ENCODE measurements at regions not wholly inside any gene's neighbourhood (a gene's known extent, or its start where the extent isn't known, plus 50 kb on each side); places are given as distances from the start of the nearest gene placed in this dataset.
"Not testable (repeated sequence)": the region's sequence is repeated elsewhere in the genome, so short reads cannot be mapped to it uniquely, and the experiment has no call there.

- H3K4me1 ChIP-seq (ENCODE audit: control insufficient read depth, extremely low read depth, insufficient read depth, low read length); H3K4me3 ChIP-seq (replicated peaks in 1 of 3; ENCODE audit: insufficient read depth in 1 of 3, low read depth in 1 of 3, low read length in 3 of 3); H3K9me1 ChIP-seq (replicated peaks; ENCODE audit: control insufficient read depth, extremely low read depth, insufficient read depth, low read length); H3K36me3 ChIP-seq (ENCODE audit: control insufficient read depth in 2 of 2, extremely low read depth in 1 of 2, insufficient read depth in 2 of 2, low read length in 2 of 2); intact Hi-C loops (cut with micrococcal nuclease); FAIRE-seq; POLR2A ChIA-PET; BruUV-seq (replicated peaks); H3K9ac ChIP-seq (replicated peaks; ENCODE audit: extremely low read depth, insufficient read depth, low read length); H3K4me2 ChIP-seq (ENCODE audit: insufficient read depth, low read length); DNase-seq (ENCODE audit: low read depth, low spot score); H2AFZ ChIP-seq (ENCODE audit: low read depth, low read length); H3K27me3 ChIP-seq (ENCODE audit: control insufficient read depth in 2 of 2, insufficient read depth in 2 of 2, low read length in 2 of 2); H3K27ac ChIP-seq (ENCODE audit: insufficient read depth, low read depth, low read length); H3K9me3 ChIP-seq (replicated peaks; ENCODE audit: control insufficient read depth, insufficient read depth, low read length); H3K79me2 ChIP-seq (ENCODE audit: control insufficient read depth, insufficient read depth, low read length); H4K20me1 ChIP-seq (replicated peaks; ENCODE audit: control insufficient read depth, extremely low read depth, insufficient read depth, low read length); dilution Hi-C loops (cut with MboI; ENCODE audit: extremely low pct_ligation_motif_present, low sequenced_read_pairs); CTCF ChIA-PET: not testable (repeated sequence)
Measured at GRCh38 chr15:81870062-81870745, 175.6 kb downstream of the MEX3B start.

GRCh38 chr15:81869161-81869954, 176.5 kb downstream of the MEX3B start:
- H4K20me1 ChIP-seq (replicated peaks; ENCODE audit: control insufficient read depth, extremely low read depth, insufficient read depth, low read length), result no peaks in the 10 kb centered on the region
- POLR2A ChIA-PET, result no interaction called here
- BruUV-seq (replicated peaks), result no TSS peak
- H3K27me3 ChIP-seq (ENCODE audit: control insufficient read depth in 2 of 2, insufficient read depth in 2 of 2, low read length in 2 of 2), result no peaks in the 10 kb centered on the region
- no peak for TF ChIP-seq FOS (IDR thresholded peaks at IDR 0.05; ENCODE audit: borderline replicate concordance, insufficient read depth, low read length)
- TF ChIP-seq MAX (IDR thresholded peaks at IDR 0.05; ENCODE audit: insufficient read depth, insufficient read length), result no peak
- no peak for TF ChIP-seq JUN (IDR thresholded peaks at IDR 0.05; ENCODE audit: borderline replicate concordance, insufficient read depth, insufficient read length, low read depth)
- no peaks in the 10 kb centered on the region for H3K4me1 ChIP-seq (ENCODE audit: control insufficient read depth, extremely low read depth, insufficient read depth, low read length)
- H3K4me3 ChIP-seq (replicated peaks in 1 of 3; ENCODE audit: insufficient read depth in 1 of 3, low read depth in 1 of 3, low read length in 3 of 3), result no peak overlapping the region
- H2AFZ ChIP-seq (ENCODE audit: low read depth, low read length), result no peak overlapping the region
- intact Hi-C loops (cut with micrococcal nuclease) (no loop called here), dilution Hi-C loops (cut with MboI; ENCODE audit: extremely low pct_ligation_motif_present, low sequenced_read_pairs) (no loop called here)
- DNase-seq (ENCODE audit: low read depth, low spot score) (no peak), FAIRE-seq (no peak)
- no peaks in the 10 kb centered on the region for H3K9me3 ChIP-seq (replicated peaks; ENCODE audit: control insufficient read depth, insufficient read depth, low read length)
- no peak overlapping the region for H3K27ac ChIP-seq (ENCODE audit: insufficient read depth, low read depth, low read length)
- H3K79me2 ChIP-seq (ENCODE audit: control insufficient read depth, insufficient read depth, low read length), result no peaks in the 10 kb centered on the region
- CTCF ChIA-PET, result no interaction called here
- no peaks in the 10 kb centered on the region for H3K36me3 ChIP-seq (ENCODE audit: control insufficient read depth in 2 of 2, extremely low read depth in 1 of 2, insufficient read depth in 2 of 2, low read length in 2 of 2)
- H3K9me1 ChIP-seq (replicated peaks; ENCODE audit: control insufficient read depth, extremely low read depth, insufficient read depth, low read length), result no peaks in the 10 kb centered on the region
- no peak overlapping the region for H3K9ac ChIP-seq (replicated peaks; ENCODE audit: extremely low read depth, insufficient read depth, low read length)
- H3K4me2 ChIP-seq (ENCODE audit: insufficient read depth, low read length), result no peak overlapping the region
